GM23338 (cell line): ENCODE measurements at regions not wholly inside any gene's neighbourhood (a gene's known extent, or its start where the extent isn't known, plus 50 kb on each side); places are given as distances from the start of the nearest gene placed in this dataset.

Experiments
- ATAC-seq: fragments of 200-7000 bp; cut with Tn5 transposase; 3 replicates; pipeline ENCODE4 v1.9.1; 2020
- DNase-seq: peaks from one replicate; pipeline ENCODE4 v3.0.0-alpha.2; 2015; ENCODE audit warnings: low spot score
- H2AFZ ChIP-seq: fragments of 200-600 bp; sonication (generic); 2 replicates; pipeline ENCODE4 v1.8.0; 2016; ENCODE audit warnings: antibody characterized with exemption, mild to moderate bottlenecking, moderate library complexity
- H3F3A ChIP-seq: fragments of 200-600 bp; sonication (generic); replicated peaks from 2 replicates; pipeline ENCODE4 v1.8.0; 2017; ENCODE audit warnings: antibody characterized with exemption, mixed run types, low read depth
- H3K27ac ChIP-seq: fragments of 200-600 bp; sonication (generic); 2 replicates; pipeline ENCODE4 v1.6.1; 2016; ENCODE audit warnings: low read depth
- H3K27me3 ChIP-seq: fragments of 200-600 bp; sonication (generic); 2 replicates; pipeline ENCODE4 v1.8.0; 2016; ENCODE audit warnings: mild to moderate bottlenecking, mixed run types, moderate library complexity; ENCODE audit not compliant: insufficient read depth
- H3K36me3 ChIP-seq: fragments of 200-600 bp; sonication (generic); 2 replicates; pipeline ENCODE4 v1.8.0; 2016; ENCODE audit warnings: mild to moderate bottlenecking; ENCODE audit not compliant: insufficient read depth
- H3K4me1 ChIP-seq: fragments of 200-600 bp; sonication (generic); 2 replicates; pipeline ENCODE4 v1.8.0; 2016; ENCODE audit warnings: mild to moderate bottlenecking, moderate library complexity; ENCODE audit not compliant: insufficient read depth
- H3K4me2 ChIP-seq: fragments of 200-600 bp; sonication (generic); 2 replicates; pipeline ENCODE4 v1.7.1; 2017; ENCODE audit warnings: mixed run types
- H3K4me3 ChIP-seq: fragments of 200-600 bp; sonication (generic); 2 replicates; pipeline ENCODE4 v1.6.1; 2016; ENCODE audit warnings: mixed run types
- H3K79me2 ChIP-seq: fragments of 200-600 bp; sonication (generic); replicated peaks from 2 replicates; pipeline ENCODE4 v1.8.0; 2017; ENCODE audit warnings: mild to moderate bottlenecking; ENCODE audit not compliant: insufficient read depth
- H3K9me2 ChIP-seq: fragments of 200-600 bp; sonication (generic); 2 replicates; pipeline ENCODE4 v1.8.0; 2017; ENCODE audit not compliant: insufficient read depth
- H4K20me1 ChIP-seq: fragments of 200-600 bp; sonication (generic); replicated peaks from 2 replicates; pipeline ENCODE4 v1.8.0; 2017; ENCODE audit warnings: mild to moderate bottlenecking; ENCODE audit not compliant: insufficient read depth
- H3K27ac Mint-ChIP-seq: 2 replicates; pipeline ENCODE4 v1.8.0; 2020; ENCODE audit warnings: inconsistent platforms, mild to moderate bottlenecking, moderate library complexity, mixed read lengths
- H3K27me3 Mint-ChIP-seq: 3 replicates; pipeline ENCODE4 v1.8.0; 2022; ENCODE audit warnings: low read depth, mild to moderate bottlenecking, moderate library complexity, mixed read lengths, inconsistent platforms; ENCODE audit not compliant: insufficient read depth, poor library complexity
- H3K36me3 Mint-ChIP-seq: 3 replicates; pipeline ENCODE4 v1.8.0; 2021; ENCODE audit warnings: low read depth, mild to moderate bottlenecking, inconsistent platforms, moderate library complexity, mixed read lengths
- H3K4me1 Mint-ChIP-seq: 3 replicates; pipeline ENCODE4 v1.8.0; 2020; ENCODE audit warnings: mild to moderate bottlenecking, inconsistent platforms, mixed read lengths
- H3K4me3 Mint-ChIP-seq: 3 replicates; pipeline ENCODE4 v1.8.0; 2021; ENCODE audit warnings: moderate library complexity, mild to moderate bottlenecking, inconsistent platforms, mixed read lengths
- H3K9me3 Mint-ChIP-seq: 3 replicates; pipeline ENCODE4 v1.8.0; 2020; ENCODE audit warnings: moderate library complexity, mild to moderate bottlenecking, inconsistent platforms, mixed read lengths
- EZH2 ChIP-seq: fragments of 200-600 bp; sonication (generic); IDR thresholded peaks from one replicate; pipeline ENCODE4 v1.8.0; 2017; ENCODE audit warnings: antibody characterized with exemption, mild to moderate bottlenecking, low read depth; ENCODE audit not compliant: unreplicated experiment
- EZH2phosphoT487 ChIP-seq: fragments of 200-600 bp; sonication (generic); IDR thresholded peaks from one replicate; pipeline ENCODE4 v1.8.1; 2018; ENCODE audit warnings: antibody characterized with exemption; ENCODE audit not compliant: unreplicated experiment
- NANOG ChIP-seq: IDR thresholded peaks from 2 replicates; pipeline ENCODE4 v1.6.1; 2016; ENCODE audit warnings: antibody characterized with exemption, borderline replicate concordance
- ZNF114 ChIP-seq: fragments of 250-450 bp; sonication (Bioruptor Pico); IDR thresholded peaks from 2 replicates; pipeline ENCODE4 v1.5.0; 2020; ENCODE audit warnings: mild to moderate bottlenecking, moderate library complexity
- TF ChIP-seq, protein P1 (sequence below): fragments of 250-450 bp; sonication (Bioruptor Pico); IDR thresholded peaks from 2 replicates; pipeline ENCODE4 v1.5.0; 2020; ENCODE audit warnings: mild to moderate bottlenecking, moderate library complexity

- H2AFZ ChIP-seq, result no peak overlapping the region
- ATAC-seq (no peak), DNase-seq (no peak)
- TF ChIP-seq ZNF114 (CRISPR knock-in tag), result no peak
- no peaks in the 10 kb centered on the region for H3K36me3 ChIP-seq
- peaks cover 15% of the 10 kb centered on the region for H3K4me1 Mint-ChIP-seq
- peaks cover 3% of the 10 kb centered on the region; the same call in 1 of the 2 replicates for H3K9me2 ChIP-seq
- H3K36me3 Mint-ChIP-seq, result no peaks in the 10 kb centered on the region
- H3K27me3 ChIP-seq, result no peaks in the 10 kb centered on the region
- H3F3A ChIP-seq, result no peaks in the 10 kb centered on the region
- H3K9me3 Mint-ChIP-seq, result no peaks in the 10 kb centered on the region; the same call in 2 of the 3 replicates
- peaks cover 14% of the 10 kb centered on the region; the same call in 1 of the 2 replicates for H3K4me1 ChIP-seq
- no peak overlapping the region for H3K27ac Mint-ChIP-seq
- no peak overlapping the region for H3K4me3 Mint-ChIP-seq
- H3K4me2 ChIP-seq, result no peak overlapping the region
- no peaks in the 10 kb centered on the region for H3K27me3 Mint-ChIP-seq
- no peaks in the 10 kb centered on the region for H4K20me1 ChIP-seq
- H3K79me2 ChIP-seq, result no peaks in the 10 kb centered on the region
- H3K27ac ChIP-seq, result no peak overlapping the region
- no peak overlapping the region for H3K4me3 ChIP-seq
Measured at GRCh38 chr5:155626592-155626991, 613.0 kb downstream of the KIF4B start.

DNA sequence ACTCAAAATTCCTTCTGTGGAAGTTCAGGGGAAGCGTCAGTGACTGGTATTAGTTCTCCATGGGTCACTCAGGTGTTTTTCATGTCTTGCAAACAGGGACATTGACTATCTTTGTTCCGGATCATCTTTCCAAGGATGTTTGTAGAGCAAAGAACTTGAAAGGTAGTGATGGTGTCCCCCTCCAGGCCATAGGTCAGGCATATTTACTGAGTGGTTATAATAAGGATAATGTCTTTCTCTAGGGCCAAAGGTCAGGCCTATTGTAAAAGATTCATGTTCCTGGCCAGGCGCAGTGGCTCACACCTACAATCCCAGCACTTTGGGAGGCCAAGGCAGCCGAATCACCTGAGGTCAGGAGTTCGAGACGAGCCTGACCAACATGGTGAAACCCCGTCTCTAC is 614.8 kb downstream of the KIF4B start:
- H3K4me1 Mint-ChIP-seq, result peaks cover 13% of the 10 kb centered on the region
- no peaks in the 10 kb centered on the region for H3F3A ChIP-seq
- H3K4me2 ChIP-seq, result no peak overlapping the region
- H3K36me3 Mint-ChIP-seq, result no peaks in the 10 kb centered on the region
- no peak overlapping the region for H3K4me3 Mint-ChIP-seq
- DNase-seq (no peak), ATAC-seq (no peak)
- H3K9me2 ChIP-seq, result peaks cover 3% of the 10 kb centered on the region; the same call in 1 of the 2 replicates
- no peak overlapping the region for H3K27ac Mint-ChIP-seq
- H3K27me3 ChIP-seq, result no peaks in the 10 kb centered on the region
- H4K20me1 ChIP-seq, result no peaks in the 10 kb centered on the region
- H3K4me1 ChIP-seq, result peaks cover 13% of the 10 kb centered on the region; the same call in 1 of the 2 replicates
- H3K4me3 ChIP-seq, result no peak overlapping the region
- TF ChIP-seq EZH2 (no peak), EZH2phosphoT487 (no peak), NANOG (no peak)
- TF ChIP-seq, protein P1, sequence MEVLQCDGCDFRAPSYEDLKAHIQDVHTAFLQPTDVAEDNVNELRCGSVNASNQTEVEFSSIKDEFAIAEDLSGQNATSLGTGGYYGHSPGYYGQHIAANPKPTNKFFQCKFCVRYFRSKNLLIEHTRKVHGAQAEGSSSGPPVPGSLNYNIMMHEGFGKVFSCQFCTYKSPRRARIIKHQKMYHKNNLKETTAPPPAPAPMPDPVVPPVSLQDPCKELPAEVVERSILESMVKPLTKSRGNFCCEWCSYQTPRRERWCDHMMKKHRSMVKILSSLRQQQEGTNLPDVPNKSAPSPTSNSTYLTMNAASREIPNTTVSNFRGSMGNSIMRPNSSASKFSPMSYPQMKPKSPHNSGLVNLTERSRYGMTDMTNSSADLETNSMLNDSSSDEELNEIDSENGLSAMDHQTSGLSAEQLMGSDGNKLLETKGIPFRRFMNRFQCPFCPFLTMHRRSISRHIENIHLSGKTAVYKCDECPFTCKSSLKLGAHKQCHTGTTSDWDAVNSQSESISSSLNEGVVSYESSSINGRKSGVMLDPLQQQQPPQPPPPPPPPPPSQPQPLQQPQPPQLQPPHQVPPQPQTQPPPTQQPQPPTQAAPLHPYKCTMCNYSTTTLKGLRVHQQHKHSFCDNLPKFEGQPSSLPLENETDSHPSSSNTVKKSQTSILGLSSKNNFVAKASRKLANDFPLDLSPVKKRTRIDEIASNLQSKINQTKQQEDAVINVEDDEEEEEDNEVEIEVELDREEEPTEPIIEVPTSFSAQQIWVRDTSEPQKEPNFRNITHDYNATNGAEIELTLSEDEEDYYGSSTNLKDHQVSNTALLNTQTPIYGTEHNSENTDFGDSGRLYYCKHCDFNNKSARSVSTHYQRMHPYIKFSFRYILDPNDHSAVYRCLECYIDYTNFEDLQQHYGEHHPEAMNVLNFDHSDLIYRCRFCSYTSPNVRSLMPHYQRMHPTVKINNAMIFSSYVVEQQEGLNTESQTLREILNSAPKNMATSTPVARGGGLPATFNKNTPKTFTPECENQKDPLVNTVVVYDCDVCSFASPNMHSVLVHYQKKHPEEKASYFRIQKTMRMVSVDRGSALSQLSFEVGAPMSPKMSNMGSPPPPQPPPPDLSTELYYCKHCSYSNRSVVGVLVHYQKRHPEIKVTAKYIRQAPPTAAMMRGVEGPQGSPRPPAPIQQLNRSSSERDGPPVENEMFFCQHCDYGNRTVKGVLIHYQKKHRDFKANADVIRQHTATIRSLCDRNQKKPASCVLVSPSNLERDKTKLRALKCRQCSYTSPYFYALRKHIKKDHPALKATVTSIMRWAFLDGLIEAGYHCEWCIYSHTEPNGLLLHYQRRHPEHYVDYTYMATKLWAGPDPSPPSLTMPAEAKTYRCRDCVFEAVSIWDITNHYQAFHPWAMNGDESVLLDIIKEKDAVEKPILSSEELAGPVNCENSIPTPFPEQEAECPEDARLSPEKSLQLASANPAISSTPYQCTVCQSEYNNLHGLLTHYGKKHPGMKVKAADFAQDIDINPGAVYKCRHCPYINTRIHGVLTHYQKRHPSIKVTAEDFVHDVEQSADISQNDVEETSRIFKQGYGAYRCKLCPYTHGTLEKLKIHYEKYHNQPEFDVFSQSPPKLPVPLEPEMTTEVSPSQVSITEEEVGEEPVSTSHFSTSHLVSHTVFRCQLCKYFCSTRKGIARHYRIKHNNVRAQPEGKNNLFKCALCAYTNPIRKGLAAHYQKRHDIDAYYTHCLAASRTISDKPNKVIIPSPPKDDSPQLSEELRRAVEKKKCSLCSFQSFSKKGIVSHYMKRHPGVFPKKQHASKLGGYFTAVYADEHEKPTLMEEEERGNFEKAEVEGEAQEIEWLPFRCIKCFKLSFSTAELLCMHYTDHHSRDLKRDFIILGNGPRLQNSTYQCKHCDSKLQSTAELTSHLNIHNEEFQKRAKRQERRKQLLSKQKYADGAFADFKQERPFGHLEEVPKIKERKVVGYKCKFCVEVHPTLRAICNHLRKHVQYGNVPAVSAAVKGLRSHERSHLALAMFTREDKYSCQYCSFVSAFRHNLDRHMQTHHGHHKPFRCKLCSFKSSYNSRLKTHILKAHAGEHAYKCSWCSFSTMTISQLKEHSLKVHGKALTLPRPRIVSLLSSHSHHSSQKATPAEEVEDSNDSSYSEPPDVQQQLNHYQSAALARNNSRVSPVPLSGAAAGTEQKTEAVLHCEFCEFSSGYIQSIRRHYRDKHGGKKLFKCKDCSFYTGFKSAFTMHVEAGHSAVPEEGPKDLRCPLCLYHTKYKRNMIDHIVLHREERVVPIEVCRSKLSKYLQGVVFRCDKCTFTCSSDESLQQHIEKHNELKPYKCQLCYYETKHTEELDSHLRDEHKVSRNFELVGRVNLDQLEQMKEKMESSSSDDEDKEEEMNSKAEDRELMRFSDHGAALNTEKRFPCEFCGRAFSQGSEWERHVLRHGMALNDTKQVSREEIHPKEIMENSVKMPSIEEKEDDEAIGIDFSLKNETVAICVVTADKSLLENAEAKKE (CRISPR knock-in tag), result no peak
- no peaks in the 10 kb centered on the region for H3K36me3 ChIP-seq
- no peaks in the 10 kb centered on the region for H3K27me3 Mint-ChIP-seq
- H3K79me2 ChIP-seq, result no peaks in the 10 kb centered on the region
- no peak overlapping the region for H3K27ac ChIP-seq
- no peaks in the 10 kb centered on the region; the same call in 2 of the 3 replicates for H3K9me3 Mint-ChIP-seq
- no peak overlapping the region for H2AFZ ChIP-seq
